RKO (cell line): ENCODE measurements at regions not wholly inside any gene's neighbourhood (a gene's known extent, or its start where the extent isn't known, plus 50 kb on each side); places are given as distances from the start of the nearest gene placed in this dataset.
"Not testable (repeated sequence)": the region's sequence is repeated elsewhere in the genome, so short reads cannot be mapped to it uniquely, and the experiment has no call there.

ENCODE experiments used
- DNase-seq: peaks from one replicate; pipeline ENCODE4 v3.0.0-alpha.2; 2016; ENCODE audit warnings: low spot score

- DNase-seq, result no peak
Observed at GRCh38 chr6:113209315-113209714, 647.8 kb upstream of the MARCKS start.

- DNase-seq, result no peak
Observed at GRCh38 chr6:113211170-113211569, 646.0 kb upstream of the MARCKS start.

DNA sequence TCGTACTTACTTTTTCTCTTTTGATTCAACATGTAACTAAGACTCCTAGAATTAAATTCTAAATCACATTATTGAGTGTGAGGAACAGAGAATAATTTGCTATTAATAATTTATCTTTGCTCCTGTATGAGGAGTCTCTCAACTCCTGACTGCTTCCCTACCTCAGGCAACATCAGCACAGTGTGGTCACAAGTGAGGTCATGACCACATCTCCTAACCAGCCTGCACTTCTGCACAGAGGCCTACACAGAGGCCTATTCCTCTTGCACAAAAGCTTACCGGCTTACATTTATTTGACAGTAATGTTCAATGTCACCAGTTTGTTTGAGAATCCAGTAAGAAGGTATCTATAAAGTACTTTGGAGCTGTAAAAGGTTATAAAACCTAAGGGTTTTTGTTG lies 637.4 kb upstream of the MARCKS start:
- DNase-seq, result no peak

DNA sequence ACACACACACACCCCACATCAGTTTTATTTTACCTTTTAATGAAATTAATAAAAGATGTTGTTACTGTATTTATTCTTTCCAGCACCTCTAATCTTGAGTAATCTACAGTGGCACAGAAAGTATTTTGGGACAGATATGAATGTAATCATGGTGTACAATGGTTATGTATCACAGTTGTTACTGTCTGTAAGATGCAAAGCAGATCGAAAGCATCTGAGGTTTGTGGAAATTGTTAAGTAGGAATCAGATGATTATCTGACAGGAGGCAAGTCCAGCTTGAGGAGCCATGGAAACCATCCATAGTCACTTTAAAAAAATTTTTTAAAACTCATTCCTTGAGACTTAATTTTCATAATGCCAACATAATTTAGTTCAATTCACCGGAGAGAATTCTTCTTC lies 636.3 kb upstream of the MARCKS start:
- no peak for DNase-seq

- DNase-seq, result no peak
Observed at GRCh38 chr6:113221850-113222249, 635.3 kb upstream of the MARCKS start.

DNA sequence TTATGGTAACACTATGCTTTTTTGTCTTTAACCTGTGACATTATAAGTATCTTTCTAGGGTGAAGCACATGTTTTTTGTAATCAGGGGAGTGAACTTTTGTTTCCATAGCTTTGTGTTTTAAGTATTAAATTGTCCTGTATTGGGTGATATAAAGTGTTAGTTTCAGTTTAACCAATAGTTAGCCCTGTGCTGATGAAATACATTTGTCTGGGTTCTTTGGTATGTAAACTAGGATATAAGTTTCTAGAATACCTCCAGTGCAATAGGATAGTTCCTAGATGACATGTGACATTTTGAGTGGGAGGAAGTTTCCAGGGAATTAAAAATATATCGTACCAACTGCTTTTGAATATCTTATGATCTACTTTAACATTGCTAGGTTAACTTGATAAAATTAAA lies 611.0 kb upstream of the MARCKS start:
- no peak for DNase-seq

DNA sequence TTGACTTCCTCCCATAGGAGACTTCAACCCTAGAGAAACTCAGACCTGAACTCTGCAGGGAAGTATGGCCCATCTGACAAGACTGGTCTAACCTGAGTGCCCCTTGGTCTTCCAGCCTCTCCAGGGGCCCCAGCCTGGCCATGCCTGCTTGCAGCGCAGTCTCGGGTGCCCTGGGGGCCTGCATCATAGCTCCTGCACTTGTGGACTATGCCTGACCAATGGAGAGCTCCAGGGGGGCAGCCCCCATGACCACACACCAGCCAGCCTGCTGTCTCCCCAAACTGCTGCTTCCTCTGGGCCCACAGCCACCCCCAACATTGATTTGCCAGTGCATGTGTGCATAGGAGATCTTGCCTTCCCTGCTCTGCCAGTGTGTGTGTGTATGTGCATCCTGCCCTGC lies 608.6 kb upstream of the MARCKS start:
- DNase-seq, result no peak

DNA sequence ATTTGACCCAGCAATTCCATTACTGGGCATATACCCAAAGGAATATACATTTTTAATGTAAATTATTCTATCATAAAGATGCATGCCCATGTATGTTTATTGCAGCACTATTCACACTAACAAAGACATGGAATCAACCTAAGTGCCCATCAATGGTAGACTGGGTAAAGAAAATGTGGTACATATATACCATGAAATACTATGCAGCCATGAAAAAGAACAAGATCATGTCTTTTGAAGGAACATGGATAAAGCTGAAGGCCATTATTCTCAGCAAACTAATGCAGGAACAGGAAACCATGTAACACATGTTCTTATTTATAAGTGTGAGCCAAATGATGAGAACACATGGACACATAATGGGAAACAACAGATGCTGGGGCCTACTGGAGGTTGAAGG lies 603.0 kb upstream of the MARCKS start:
- DNase-seq, result not testable (repeated sequence)

DNA sequence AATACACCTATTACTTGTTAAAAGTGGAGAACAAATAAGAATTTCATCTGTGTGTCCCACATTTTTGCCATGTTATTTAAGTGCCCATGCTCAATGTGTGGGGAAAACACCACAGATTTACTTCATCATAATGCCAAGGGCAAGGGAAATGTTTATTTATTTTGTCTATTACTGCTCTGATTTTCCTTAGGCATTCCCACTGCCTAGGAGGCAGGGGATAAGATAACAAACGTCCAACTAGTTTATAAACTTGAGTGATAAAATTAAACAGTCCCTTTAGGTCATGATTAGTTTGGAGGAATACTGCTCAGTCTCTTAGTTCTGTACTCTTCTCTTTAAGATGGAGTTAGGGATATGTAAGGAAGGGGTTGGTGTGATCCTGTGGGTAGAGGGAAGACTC lies 598.4 kb upstream of the MARCKS start:
- no peak for DNase-seq

DNA sequence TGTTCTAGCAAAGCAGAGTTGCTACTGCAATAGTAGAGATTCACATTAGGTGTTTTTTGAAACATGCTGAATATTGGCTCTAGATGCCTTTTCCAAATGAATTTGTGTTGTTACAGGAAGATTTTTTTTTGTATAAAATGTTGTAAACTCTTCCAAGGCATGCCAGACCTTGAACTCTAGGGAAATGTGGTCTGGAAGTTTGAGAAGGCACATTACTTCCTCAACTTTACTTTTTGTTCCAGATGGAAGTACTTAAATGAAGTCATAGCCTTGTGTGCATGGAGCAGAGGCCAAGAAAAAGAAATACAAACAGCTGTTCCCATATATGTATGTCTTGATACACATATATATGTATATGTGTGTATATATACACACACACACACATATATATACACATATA lies 585.7 kb upstream of the MARCKS start:
- DNase-seq, result no peak

DNA sequence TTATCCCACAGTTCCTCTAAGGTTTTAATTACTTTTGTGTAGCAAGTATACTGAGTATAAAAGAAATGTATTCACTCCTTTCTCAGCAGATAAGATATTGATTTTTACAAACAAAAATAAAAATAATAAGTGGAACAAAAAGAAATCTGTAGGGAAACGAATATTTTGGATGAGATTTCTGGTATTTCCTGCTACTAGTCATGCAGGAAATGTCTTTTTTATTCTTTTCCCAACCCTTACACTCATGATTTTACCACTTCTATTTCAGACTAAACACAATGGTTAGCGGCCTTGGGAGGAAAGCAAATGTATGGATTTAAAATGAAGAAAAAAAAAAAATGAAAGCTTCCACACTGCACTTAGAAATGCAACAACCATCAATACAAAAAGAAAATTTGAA lies 580.5 kb upstream of the MARCKS start:
- no peak for DNase-seq

DNA sequence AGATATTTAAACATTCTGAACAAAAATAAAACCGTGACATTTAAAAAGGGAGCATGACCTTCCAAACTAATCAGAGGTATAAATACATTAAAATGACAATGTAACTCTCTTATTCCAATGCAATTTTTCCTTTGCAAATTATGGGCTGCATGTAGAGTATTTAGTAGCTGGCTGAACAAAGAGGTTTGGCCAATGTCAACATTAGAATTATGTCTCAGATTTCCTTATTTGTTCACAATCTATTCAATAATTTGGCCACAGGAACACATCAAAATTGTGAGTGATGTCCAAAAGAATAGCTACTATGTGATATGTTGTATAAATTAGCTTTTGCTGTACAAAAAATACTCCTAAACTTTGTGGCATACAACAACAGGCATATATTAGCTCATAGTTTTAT lies 580.0 kb upstream of the MARCKS start:
- DNase-seq, result no peak

- no peak for DNase-seq
Observed at GRCh38 chr6:113281014-113281413, 576.1 kb upstream of the MARCKS start.

GRCh38 chr6:113281431-113281830 lies 575.7 kb upstream of the MARCKS start:
- no peak for DNase-seq

GRCh38 chr6:113287396-113287795 lies 569.7 kb upstream of the MARCKS start:
- no peak for DNase-seq

- DNase-seq, result no peak
Observed at GRCh38 chr6:113288409-113288808, 568.7 kb upstream of the MARCKS start.

DNA sequence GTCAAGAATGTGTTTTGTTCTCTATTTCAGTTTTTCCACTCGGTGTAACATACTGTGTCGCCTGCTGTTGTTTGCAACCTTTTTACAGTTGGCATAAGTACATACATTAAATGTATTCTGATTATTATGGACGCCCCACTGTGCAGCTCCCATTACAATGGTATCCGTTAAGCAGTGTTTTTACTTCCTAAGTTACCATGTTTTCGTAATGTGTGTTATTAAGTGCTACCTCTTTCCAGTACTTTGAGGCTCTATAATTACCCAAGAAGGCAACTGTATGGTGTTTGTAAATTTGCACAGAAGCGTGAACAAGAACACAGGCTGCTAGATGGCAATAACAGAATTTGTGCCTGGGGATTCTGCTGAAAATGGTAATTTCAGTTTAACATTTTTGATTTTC lies 568.0 kb upstream of the MARCKS start:
- no peak for DNase-seq

- no peak for DNase-seq
Observed at GRCh38 chr6:113290684-113291083, 566.5 kb upstream of the MARCKS start.

- no peak for DNase-seq
Observed at GRCh38 chr6:113291751-113292445, 565.2 kb upstream of the MARCKS start.

- no peak for DNase-seq
Observed at GRCh38 chr6:113292646-113293422, 564.3 kb upstream of the MARCKS start.

DNA sequence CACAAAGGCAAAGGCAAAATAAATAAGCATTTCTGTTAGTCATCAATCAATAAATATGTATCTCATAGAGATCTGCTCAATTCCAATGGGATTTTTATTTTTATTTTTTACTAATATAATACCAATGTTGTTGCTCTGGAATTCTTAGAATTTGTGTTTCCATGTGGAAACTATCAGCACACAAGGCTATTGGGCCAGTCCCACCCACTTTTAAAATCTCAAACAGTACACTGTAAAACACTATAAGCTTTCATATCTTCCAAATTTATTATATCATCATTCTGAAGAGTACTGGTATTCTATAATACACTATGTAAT lies 563.8 kb upstream of the MARCKS start:
- DNase-seq, result no peak

DNA sequence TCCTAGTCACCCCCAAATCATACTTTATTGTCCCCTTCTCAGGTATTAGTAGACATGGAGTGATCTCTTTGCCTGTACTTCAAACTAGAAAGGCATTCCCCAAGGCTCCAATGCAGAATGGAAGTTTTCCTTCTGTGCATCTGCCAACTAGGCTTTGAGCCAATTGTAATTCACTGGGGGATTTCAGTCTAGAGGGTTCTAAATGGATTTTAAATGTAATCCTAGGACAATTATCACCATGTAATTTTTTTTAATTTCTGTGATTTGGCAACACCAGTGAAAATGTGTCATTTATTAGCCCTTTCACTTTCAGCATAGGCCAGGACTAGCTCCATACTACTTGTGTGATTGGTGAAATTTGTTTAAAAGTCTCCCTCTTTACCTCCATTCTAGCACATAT lies 557.6 kb upstream of the MARCKS start:
- no peak for DNase-seq

DNA sequence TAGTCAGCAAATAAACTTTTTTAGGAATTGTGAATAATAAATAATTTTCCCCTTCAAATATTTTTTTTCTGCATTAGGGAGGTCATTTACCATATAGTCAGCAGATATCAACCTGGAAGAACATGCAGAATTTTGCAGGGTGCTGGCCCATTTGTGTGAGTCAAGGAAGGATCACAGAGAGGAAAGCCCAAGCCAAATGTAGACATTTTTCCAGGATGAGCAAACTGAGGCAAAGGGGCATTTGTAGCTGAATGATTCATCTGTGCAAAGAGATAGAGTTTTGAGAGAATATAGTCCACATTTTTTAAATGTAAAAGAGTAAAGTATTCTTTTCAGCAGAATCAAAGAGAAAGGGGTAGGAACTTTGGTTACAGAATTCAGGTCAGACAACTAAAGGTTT lies 555.5 kb upstream of the MARCKS start:
- no peak for DNase-seq

DNA sequence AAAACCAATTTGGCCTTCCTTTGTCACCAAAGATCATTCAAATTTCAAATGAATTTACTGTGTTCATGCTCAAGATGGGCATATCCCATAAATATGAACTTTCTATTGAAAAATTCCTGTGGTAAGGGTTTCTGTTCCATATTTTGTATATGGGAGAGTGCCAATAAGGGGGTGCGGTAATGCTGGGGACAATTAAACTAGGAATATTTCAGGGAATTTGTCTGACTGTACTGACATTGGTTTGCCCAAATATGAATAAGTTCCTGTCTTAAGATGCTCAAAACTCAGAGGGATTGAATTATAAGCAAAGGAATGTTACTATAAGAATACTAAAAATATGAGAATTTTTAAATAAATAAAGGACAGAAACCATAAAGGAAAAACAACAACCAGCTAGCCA lies 553.0 kb upstream of the MARCKS start:
- DNase-seq, result no peak
